HG03159 (cell line): ENCODE measurements at regions not wholly inside any gene's neighbourhood (a gene's known extent, or its start where the extent isn't known, plus 50 kb on each side); places are given as distances from the start of the nearest gene placed in this dataset.

ENCODE experiments used
- ATAC-seq: cut with Tn5 transposase; IDR thresholded peaks from one replicate; pipeline ENCODE4 v1.9.1; 2021; ENCODE audit warnings: mild to moderate bottlenecking, moderate library complexity; ENCODE audit not compliant: unreplicated experiment

GRCh38 chr17:79261355-79262072, 186.9 kb downstream of the ENGASE start:
- no peak for ATAC-seq

- no peak for ATAC-seq
These were observed 184.2 kb downstream of the ENGASE start for GRCh38 chr17:79258843-79259242.

- no peak for ATAC-seq
These were observed 183.4 kb downstream of the ENGASE start for GRCh38 chr17:79258041-79258440.

- ATAC-seq, result no peak
These were observed 181.4 kb downstream of the ENGASE start for GRCh38 chr17:79255926-79256585.

- no peak for ATAC-seq
These were observed 180.8 kb downstream of the ENGASE start for GRCh38 chr17:79255456-79255855.

- no peak for ATAC-seq
These were observed 180.4 kb downstream of the ENGASE start for GRCh38 chr17:79255046-79255445.

- ATAC-seq, result no peak
These were observed 178.3 kb downstream of the ENGASE start for GRCh38 chr17:79252886-79253285.

GRCh38 chr17:79251824-79252223, 177.2 kb downstream of the ENGASE start:
- no peak for ATAC-seq

- no peak for ATAC-seq
These were observed 175.4 kb downstream of the ENGASE start for GRCh38 chr17:79249929-79250521.

- ATAC-seq, result no peak
These were observed 174.3 kb downstream of the ENGASE start for GRCh38 chr17:79248843-79249493.

GRCh38 chr17:79246225-79247190, 171.9 kb downstream of the ENGASE start:
- no peak for ATAC-seq

- ATAC-seq, result no peak
These were observed 170.0 kb downstream of the ENGASE start for GRCh38 chr17:79244665-79245064.

GRCh38 chr17:79243996-79244395, 169.4 kb downstream of the ENGASE start:
- ATAC-seq, result no peak

- no peak for ATAC-seq
These were observed 169.0 kb downstream of the ENGASE start for GRCh38 chr17:79243603-79243990.

- ATAC-seq, result no peak
These were observed 168.4 kb downstream of the ENGASE start for GRCh38 chr17:79242873-79243602.

GRCh38 chr17:79242393-79242792, 167.8 kb downstream of the ENGASE start:
- ATAC-seq, result no peak

- ATAC-seq, result no peak
These were observed 167.0 kb downstream of the ENGASE start for GRCh38 chr17:79241616-79242015.

- no peak for ATAC-seq
These were observed 164.6 kb downstream of the ENGASE start for GRCh38 chr17:79239205-79239604.

- no peak for ATAC-seq
These were observed 162.9 kb downstream of the ENGASE start for GRCh38 chr17:79237448-79238053.
